Ishikawa (cell line): ENCODE measurements at regions not wholly inside any gene's neighbourhood (a gene's known extent, or its start where the extent isn't known, plus 50 kb on each side); places are given as distances from the start of the nearest gene placed in this dataset.

Experiments used
- CEBPB ChIP-seq: IDR thresholded peaks from 2 replicates; pipeline ENCODE4 v1.6.1; 2012
- CREB1 ChIP-seq: IDR thresholded peaks from 2 replicates; pipeline ENCODE4 v1.6.1; 2012; ENCODE audit warnings: low read depth
- EGR1 ChIP-seq: IDR thresholded peaks from 2 replicates; pipeline ENCODE4 v1.6.1; 2012
- EP300 ChIP-seq: IDR thresholded peaks from 2 replicates; pipeline ENCODE4 v1.6.1; 2012; ENCODE audit warnings: borderline replicate concordance
- FOXM1 ChIP-seq: IDR thresholded peaks from 2 replicates; pipeline ENCODE4 v1.6.1; 2012; ENCODE audit warnings: low read depth, borderline replicate concordance
- MAX ChIP-seq: IDR thresholded peaks from 2 replicates; pipeline ENCODE4 v1.6.1; 2012
- NFIC ChIP-seq: IDR thresholded peaks from 2 replicates; pipeline ENCODE4 v1.6.1; 2012
- RAD21 ChIP-seq: IDR thresholded peaks from 2 replicates; pipeline ENCODE4 v1.6.1; 2012; ENCODE audit warnings: low read depth
- TAF1 ChIP-seq: IDR thresholded peaks from 2 replicates; pipeline ENCODE4 v1.6.1; 2012; ENCODE audit warnings: low read depth, mild to moderate bottlenecking
- TCF12 ChIP-seq: IDR thresholded peaks from 2 replicates; pipeline ENCODE4 v1.6.1; 2012; ENCODE audit warnings: low read depth
- TEAD4 ChIP-seq: IDR thresholded peaks from 2 replicates; pipeline ENCODE4 v1.6.1; 2012
- YY1 ChIP-seq: IDR thresholded peaks from 2 replicates; pipeline ENCODE4 v1.6.1; 2012; ENCODE audit warnings: low read depth
- ZBTB7A ChIP-seq: IDR thresholded peaks from 2 replicates; pipeline ENCODE4 v1.6.1; 2012; ENCODE audit warnings: low read depth
- TF ChIP-seq, protein P1 (sequence below): IDR thresholded peaks from 2 replicates; pipeline ENCODE4 v1.6.1; 2012; ENCODE audit warnings: low read depth, mild to moderate bottlenecking
- TF ChIP-seq, protein P2 (sequence below): IDR thresholded peaks from 2 replicates; pipeline ENCODE4 v1.6.1; 2012

GRCh38 chr7:67817481-67817880 lies 820.8 kb downstream of the TYW1 start:
- TF ChIP-seq, protein P1, sequence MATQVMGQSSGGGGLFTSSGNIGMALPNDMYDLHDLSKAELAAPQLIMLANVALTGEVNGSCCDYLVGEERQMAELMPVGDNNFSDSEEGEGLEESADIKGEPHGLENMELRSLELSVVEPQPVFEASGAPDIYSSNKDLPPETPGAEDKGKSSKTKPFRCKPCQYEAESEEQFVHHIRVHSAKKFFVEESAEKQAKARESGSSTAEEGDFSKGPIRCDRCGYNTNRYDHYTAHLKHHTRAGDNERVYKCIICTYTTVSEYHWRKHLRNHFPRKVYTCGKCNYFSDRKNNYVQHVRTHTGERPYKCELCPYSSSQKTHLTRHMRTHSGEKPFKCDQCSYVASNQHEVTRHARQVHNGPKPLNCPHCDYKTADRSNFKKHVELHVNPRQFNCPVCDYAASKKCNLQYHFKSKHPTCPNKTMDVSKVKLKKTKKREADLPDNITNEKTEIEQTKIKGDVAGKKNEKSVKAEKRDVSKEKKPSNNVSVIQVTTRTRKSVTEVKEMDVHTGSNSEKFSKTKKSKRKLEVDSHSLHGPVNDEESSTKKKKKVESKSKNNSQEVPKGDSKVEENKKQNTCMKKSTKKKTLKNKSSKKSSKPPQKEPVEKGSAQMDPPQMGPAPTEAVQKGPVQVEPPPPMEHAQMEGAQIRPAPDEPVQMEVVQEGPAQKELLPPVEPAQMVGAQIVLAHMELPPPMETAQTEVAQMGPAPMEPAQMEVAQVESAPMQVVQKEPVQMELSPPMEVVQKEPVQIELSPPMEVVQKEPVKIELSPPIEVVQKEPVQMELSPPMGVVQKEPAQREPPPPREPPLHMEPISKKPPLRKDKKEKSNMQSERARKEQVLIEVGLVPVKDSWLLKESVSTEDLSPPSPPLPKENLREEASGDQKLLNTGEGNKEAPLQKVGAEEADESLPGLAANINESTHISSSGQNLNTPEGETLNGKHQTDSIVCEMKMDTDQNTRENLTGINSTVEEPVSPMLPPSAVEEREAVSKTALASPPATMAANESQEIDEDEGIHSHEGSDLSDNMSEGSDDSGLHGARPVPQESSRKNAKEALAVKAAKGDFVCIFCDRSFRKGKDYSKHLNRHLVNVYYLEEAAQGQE: no peak
- no peak for TF ChIP-seq TCF12
- no peak for TF ChIP-seq EGR1
- no peak for TF ChIP-seq TAF1
- TF ChIP-seq, protein P2, sequence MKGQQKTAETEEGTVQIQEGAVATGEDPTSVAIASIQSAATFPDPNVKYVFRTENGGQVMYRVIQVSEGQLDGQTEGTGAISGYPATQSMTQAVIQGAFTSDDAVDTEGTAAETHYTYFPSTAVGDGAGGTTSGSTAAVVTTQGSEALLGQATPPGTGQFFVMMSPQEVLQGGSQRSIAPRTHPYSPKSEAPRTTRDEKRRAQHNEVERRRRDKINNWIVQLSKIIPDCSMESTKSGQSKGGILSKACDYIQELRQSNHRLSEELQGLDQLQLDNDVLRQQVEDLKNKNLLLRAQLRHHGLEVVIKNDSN: no peak
- TF ChIP-seq MAX: no peak
- TF ChIP-seq RAD21: no peak
- TF ChIP-seq ZBTB7A: no peak
- no peak for TF ChIP-seq TEAD4
- TF ChIP-seq FOXM1: no peak
- no peak for TF ChIP-seq CREB1
- TF ChIP-seq CEBPB: no peak
- TF ChIP-seq YY1: no peak
- no peak for TF ChIP-seq EP300

DNA sequence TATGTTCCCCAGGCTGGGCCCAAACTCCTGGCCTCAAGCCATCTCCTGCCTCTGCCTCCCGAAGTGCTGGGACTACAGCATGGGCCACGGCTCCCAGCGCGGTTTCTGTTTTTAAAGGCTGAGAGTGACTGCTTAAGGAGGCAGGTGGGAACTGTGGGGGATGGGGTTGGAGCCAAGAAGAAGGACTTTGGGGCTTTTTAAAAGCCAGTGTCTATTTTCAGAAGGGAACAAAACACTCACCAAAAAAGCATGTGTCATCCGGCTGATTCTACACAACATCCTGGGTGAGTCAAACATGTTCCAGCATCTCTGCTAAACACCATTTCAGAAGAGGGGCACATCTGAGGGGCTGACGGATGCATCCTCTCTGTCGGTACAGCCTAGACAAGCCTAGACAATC lies 824.5 kb downstream of the TYW1 start:
- no peak for TF ChIP-seq EP300
- no peak for TF ChIP-seq YY1
- TF ChIP-seq TCF12: no peak
- no peak for TF ChIP-seq FOXM1
- TF ChIP-seq NFIC: no peak
- TF ChIP-seq, protein P1: no peak
- TF ChIP-seq CEBPB: no peak
- no peak for TF ChIP-seq TAF1
- no peak for TF ChIP-seq CREB1
- no peak for TF ChIP-seq EGR1
- TF ChIP-seq MAX: no peak
- TF ChIP-seq TEAD4: no peak
- TF ChIP-seq, protein P2: no peak
- TF ChIP-seq RAD21: no peak
- TF ChIP-seq ZBTB7A: no peak

DNA sequence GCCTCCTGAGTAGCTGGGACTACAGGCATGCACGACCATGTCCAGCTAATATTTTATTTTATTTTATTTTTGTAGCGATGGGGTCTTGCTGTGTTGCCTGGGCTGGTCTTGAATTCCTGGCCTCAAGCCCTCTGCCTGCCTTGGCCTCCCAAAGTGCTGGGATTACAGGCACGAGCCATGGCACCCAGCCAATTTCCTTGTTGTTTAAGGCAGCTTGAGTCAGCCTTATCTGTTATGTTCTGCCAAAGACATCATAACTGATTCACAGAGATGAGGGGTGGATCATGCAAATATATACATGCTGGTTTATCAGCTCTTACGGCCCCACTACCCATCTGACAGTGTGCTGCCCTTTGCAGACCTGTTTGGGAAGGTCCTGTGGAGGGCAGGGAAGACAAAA lies 826.7 kb downstream of the TYW1 start:
- TF ChIP-seq YY1: no peak
- no peak for TF ChIP-seq TCF12
- TF ChIP-seq CEBPB: no peak
- TF ChIP-seq FOXM1: no peak
- TF ChIP-seq EGR1: no peak
- TF ChIP-seq, protein P1: no peak
- TF ChIP-seq MAX: no peak
- no peak for TF ChIP-seq ZBTB7A
- TF ChIP-seq, protein P2: no peak
- no peak for TF ChIP-seq TEAD4
- no peak for TF ChIP-seq RAD21
- TF ChIP-seq EP300: no peak
- TF ChIP-seq TAF1: no peak
- no peak for TF ChIP-seq NFIC

- TF ChIP-seq EP300 (no peak), MAX (no peak), FOXM1 (no peak), NFIC (no peak), YY1 (no peak), CREB1 (no peak), TEAD4 (no peak), RAD21 (no peak), ZBTB7A (no peak), TCF12 (no peak)
- TF ChIP-seq, protein P1: no peak
Measured at GRCh38 chr7:67825356-67825755, 828.7 kb downstream of the TYW1 start.
